Naive thymus-derived CD4-positive, alpha-beta T cell (primary cell): ENCODE measurements at regions not wholly inside any gene's neighbourhood (a gene's known extent, or its start where the extent isn't known, plus 50 kb on each side); places are given as distances from the start of the nearest gene placed in this dataset.

Source experiments
- ATAC-seq: fragments of 150-1000 bp; cut with Tn5 transposase; 2 replicates; pipeline ENCODE4 v1.10.0; 2021; ENCODE audit warnings: mild to moderate bottlenecking, moderate library complexity
- CTCF ChIA-PET: fragments of 350-600 bp; sonication (Branson Sonifier 250); formaldehyde crosslinking; loops from one replicate; lab custom pipeline; 2021; ENCODE audit warnings: antibody characterized with exemption; lab: Charles Lee
- POLR2A ChIA-PET: fragments of 350-600 bp; sonication (Branson Sonifier 250); formaldehyde crosslinking; loops from one replicate; lab custom pipeline; 2021; ENCODE audit warnings: antibody characterized with exemption, inconsistent platforms; lab: Charles Lee
- DNase-seq, 9 donors: peaks; one replicate each; pipeline versions ENCODE4 v3.0.0 to v3.0.0-alpha.2; 2020 to 2022; ENCODE audit warnings: mixed read lengths in 1 of 9
- H3K27ac ChIP-seq: one replicate; pipeline ENCODE4 v1.7.0; 2013; ENCODE audit warnings: mild to moderate bottlenecking, low read depth, low read length, moderate library complexity
- H3K27me3 ChIP-seq, 2 donors: one replicate each; pipeline ENCODE4 v1.7.0; 2013; ENCODE audit warnings: low read length in 2 of 2, mild to moderate bottlenecking in 2 of 2, moderate library complexity in 2 of 2; ENCODE audit not compliant: control insufficient read depth in 2 of 2, insufficient read depth in 2 of 2
- H3K36me3 ChIP-seq, 3 experiments: 1 replicate in 2 of 3; 2 replicates in 1 of 3; pipeline ENCODE4 v1.7.0; 2013; ENCODE audit warnings: low read length in 3 of 3, mild to moderate bottlenecking in 3 of 3, moderate library complexity in 1 of 3; ENCODE audit not compliant: insufficient read depth in 3 of 3, control insufficient read depth in 2 of 3
- H3K4me1 ChIP-seq, 2 donors: one replicate each; pipeline ENCODE4 v1.7.0; 2013; ENCODE audit warnings: low read length in 2 of 2, mild to moderate bottlenecking in 2 of 2, moderate library complexity in 1 of 2; ENCODE audit not compliant: control insufficient read depth in 2 of 2, insufficient read depth in 2 of 2
- H3K4me3 ChIP-seq: 2 replicates; pipeline ENCODE4 v1.7.0; 2013; ENCODE audit warnings: mild to moderate bottlenecking, low read length
- H3K9me3 ChIP-seq, 3 experiments: 1 replicate in 2 of 3; 2 replicates in 1 of 3; pipeline ENCODE4 v1.7.0; 2013; ENCODE audit warnings: low read length in 3 of 3; ENCODE audit not compliant: control insufficient read depth in 2 of 3
- H3K27ac Mint-ChIP-seq, 9 donors: one replicate each; pipeline ENCODE4 v1.8.0; 2020 to 2022; ENCODE audit warnings: mixed read lengths in 9 of 9, mild to moderate bottlenecking in 8 of 9, moderate library complexity in 5 of 9, inconsistent platforms in 2 of 9
- H3K27me3 Mint-ChIP-seq, 5 donors: one replicate each; pipeline ENCODE4 v1.8.0; 2021 to 2022; ENCODE audit warnings: mixed read lengths in 5 of 5, mild to moderate bottlenecking in 1 of 5
- H3K36me3 Mint-ChIP-seq, 5 donors: one replicate each; pipeline ENCODE4 v1.8.0; 2020 to 2022; ENCODE audit warnings: mixed read lengths in 5 of 5, mild to moderate bottlenecking in 3 of 5, inconsistent platforms in 1 of 5
- H3K4me1 Mint-ChIP-seq, 7 donors: one replicate each; pipeline ENCODE4 v1.8.0; 2020 to 2022; ENCODE audit warnings: mixed read lengths in 7 of 7, mild to moderate bottlenecking in 3 of 7, inconsistent platforms in 1 of 7
- H3K4me3 Mint-ChIP-seq, 10 donors: one replicate each; pipeline ENCODE4 v1.8.0; 2020 to 2022; ENCODE audit warnings: mild to moderate bottlenecking in 10 of 10, mixed read lengths in 10 of 10, moderate library complexity in 6 of 10, inconsistent platforms in 2 of 10
- H3K9me3 Mint-ChIP-seq, 11 donors: one replicate each; pipeline ENCODE4 v1.8.0; 2020 to 2022; ENCODE audit warnings: mixed read lengths in 11 of 11, mild to moderate bottlenecking in 4 of 11, inconsistent platforms in 1 of 11, moderate library complexity in 1 of 11
- intact Hi-C, 2 donors: fragments of 100-400 bp; cut with micrococcal nuclease; formaldehyde crosslinking; loops; one replicate each; pipeline ENCODE4 v1.15.1; 2023

GRCh38 chr1:208593306-208594006 lies 349.3 kb upstream of the PLXNA2 start:
- intact Hi-C loops, result no loop called here
- Mint-ChIP-seq H3K4me3 (no peak overlapping the region), H3K27ac (no peak overlapping the region), H3K9me3 (peaks cover 0 to 3% (median 0%) of the 10 kb centered on the region in 11 donors), H3K36me3 (no peaks in the 10 kb centered on the region), H3K27me3 (peaks cover 6 to 34% (median 13%) of the 10 kb centered on the region in 5 donors), H3K4me1 (no peaks in the 10 kb centered on the region)
- Histone ChIP-seq H3K4me1 (no peaks in the 10 kb centered on the region), H3K27me3 (no peaks in the 10 kb centered on the region), H3K36me3 (no peaks in the 10 kb centered on the region), H3K4me3 (no peak overlapping the region), H3K27ac (no peak overlapping the region), H3K9me3 (no peaks in the 10 kb centered on the region)
- DNase-seq (no peak), ATAC-seq (no peak)
- CTCF ChIA-PET, result no interaction called here
- POLR2A ChIA-PET, result no interaction called here

DNA sequence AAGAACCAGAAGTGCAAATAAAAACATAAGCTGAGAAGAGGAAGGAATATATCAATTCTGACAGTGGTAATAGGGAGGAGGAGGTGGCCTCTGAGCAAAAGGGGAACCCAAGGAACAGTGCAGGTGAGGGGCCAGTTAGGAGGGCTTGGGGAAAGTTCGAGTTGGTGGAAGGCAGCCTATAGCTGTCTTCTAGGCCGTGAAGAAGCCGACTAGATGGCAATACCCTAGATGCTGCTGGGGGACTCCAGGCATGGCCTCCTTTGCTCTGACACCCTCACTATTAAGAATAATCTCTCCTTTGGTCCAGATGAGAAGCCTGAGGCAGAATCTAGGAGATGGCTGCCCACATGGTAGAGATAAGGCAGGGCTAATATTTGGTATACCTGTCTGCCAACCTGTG lies 351.1 kb upstream of the PLXNA2 start:
- no peaks in the 10 kb centered on the region for H3K4me1 ChIP-seq
- H3K4me3 Mint-ChIP-seq, result no peak overlapping the region
- H3K4me3 ChIP-seq, result no peak overlapping the region
- no peak overlapping the region for H3K27ac ChIP-seq
- DNase-seq (no peak), ATAC-seq (no peak)
- CTCF ChIA-PET, result no interaction called here
- H3K4me1 Mint-ChIP-seq, result no peaks in the 10 kb centered on the region
- no peaks in the 10 kb centered on the region for H3K9me3 ChIP-seq
- no peaks in the 10 kb centered on the region for H3K36me3 ChIP-seq
- peaks cover 0 to 3% (median 0%) of the 10 kb centered on the region in 11 donors for H3K9me3 Mint-ChIP-seq
- no peaks in the 10 kb centered on the region for H3K36me3 Mint-ChIP-seq
- intact Hi-C loops, result no loop called here
- H3K27me3 Mint-ChIP-seq, result peaks cover 6 to 34% (median 13%) of the 10 kb centered on the region in 5 donors
- POLR2A ChIA-PET, result no interaction called here
- no peak overlapping the region for H3K27ac Mint-ChIP-seq
- H3K27me3 ChIP-seq, result no peaks in the 10 kb centered on the region

DNA sequence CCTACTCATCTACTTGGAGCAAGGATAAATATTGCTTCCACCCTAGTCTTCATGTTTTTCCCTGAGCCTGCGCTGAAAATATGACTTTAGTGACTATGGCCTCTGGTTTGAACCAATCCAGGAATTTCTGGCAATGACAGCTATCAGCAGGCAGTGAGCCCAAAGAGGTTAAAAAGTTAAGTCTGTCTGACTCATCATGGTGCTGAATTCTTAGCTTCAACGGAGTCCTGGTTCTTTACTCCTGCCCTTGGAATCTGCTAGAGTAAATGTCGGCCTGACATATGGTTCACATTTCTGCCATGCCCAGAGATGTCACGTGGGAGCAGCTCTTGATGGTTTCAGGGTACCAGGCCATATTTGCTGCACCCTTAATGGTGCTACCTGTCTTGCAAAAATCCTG lies 351.6 kb upstream of the PLXNA2 start:
- H3K36me3 Mint-ChIP-seq, result no peaks in the 10 kb centered on the region
- H3K4me1 Mint-ChIP-seq, result no peaks in the 10 kb centered on the region
- DNase-seq (no peak), ATAC-seq (no peak)
- ChIA-PET CTCF (no interaction called here), POLR2A (no interaction called here)
- no peak overlapping the region for H3K27ac Mint-ChIP-seq
- Histone ChIP-seq H3K27ac (no peak overlapping the region), H3K4me1 (no peaks in the 10 kb centered on the region), H3K4me3 (no peak overlapping the region), H3K27me3 (no peaks in the 10 kb centered on the region), H3K9me3 (no peaks in the 10 kb centered on the region), H3K36me3 (no peaks in the 10 kb centered on the region)
- H3K9me3 Mint-ChIP-seq, result peaks cover 0 to 3% (median 0%) of the 10 kb centered on the region in 11 donors
- H3K27me3 Mint-ChIP-seq, result peaks cover 6 to 34% (median 8%) of the 10 kb centered on the region in 5 donors
- H3K4me3 Mint-ChIP-seq, result no peak overlapping the region
- intact Hi-C loops, result no loop called here

DNA sequence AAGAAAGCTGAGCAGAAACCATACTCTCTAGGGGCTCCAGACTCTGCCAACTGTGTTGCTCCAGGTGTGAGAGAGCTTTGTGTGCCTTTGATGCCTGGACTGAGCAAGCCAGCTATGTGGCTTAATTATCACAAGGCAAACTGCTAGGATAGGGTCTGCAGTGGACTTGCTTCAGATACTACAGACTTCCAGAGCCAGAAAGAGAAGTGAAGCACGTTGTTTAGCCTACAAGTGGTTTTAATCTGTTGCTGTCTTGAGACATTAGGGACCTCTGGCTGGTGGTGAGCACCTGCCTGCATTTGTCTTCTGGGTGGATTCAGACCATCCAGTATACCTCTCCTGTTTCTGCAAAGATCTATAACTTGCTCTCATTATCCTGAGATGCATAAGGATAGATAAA lies 353.4 kb upstream of the PLXNA2 start:
- DNase-seq (no peak), ATAC-seq (no peak)
- intact Hi-C loops, result no loop called here
- H3K27ac ChIP-seq, result no peak overlapping the region
- no peak overlapping the region for H3K27ac Mint-ChIP-seq
- no peak overlapping the region for H3K4me3 ChIP-seq
- H3K27me3 ChIP-seq, result no peaks in the 10 kb centered on the region
- H3K9me3 Mint-ChIP-seq, result peaks cover 0 to 3% (median 0%) of the 10 kb centered on the region in 11 donors
- H3K4me3 Mint-ChIP-seq, result no peak overlapping the region
- CTCF ChIA-PET, result no interaction called here
- no peaks in the 10 kb centered on the region for H3K4me1 Mint-ChIP-seq
- no peaks in the 10 kb centered on the region for H3K36me3 ChIP-seq
- POLR2A ChIA-PET, result no interaction called here
- no peaks in the 10 kb centered on the region for H3K4me1 ChIP-seq
- H3K27me3 Mint-ChIP-seq, result peaks cover 6 to 23% (median 7%) of the 10 kb centered on the region in 5 donors
- H3K36me3 Mint-ChIP-seq, result no peaks in the 10 kb centered on the region
- H3K9me3 ChIP-seq, result no peaks in the 10 kb centered on the region

GRCh38 chr1:208598021-208598420 lies 353.8 kb upstream of the PLXNA2 start:
- H3K27me3 ChIP-seq, result no peaks in the 10 kb centered on the region
- no peak overlapping the region for H3K4me3 Mint-ChIP-seq
- no peaks in the 10 kb centered on the region for H3K4me1 Mint-ChIP-seq
- no peaks in the 10 kb centered on the region for H3K4me1 ChIP-seq
- H3K9me3 ChIP-seq, result no peaks in the 10 kb centered on the region
- H3K9me3 Mint-ChIP-seq, result peaks cover 0 to 3% (median 0%) of the 10 kb centered on the region in 11 donors
- ChIA-PET POLR2A (no interaction called here), CTCF (no interaction called here)
- H3K4me3 ChIP-seq, result no peak overlapping the region
- no peak overlapping the region for H3K27ac Mint-ChIP-seq
- H3K27me3 Mint-ChIP-seq, result peaks cover 5 to 21% (median 9%) of the 10 kb centered on the region in 5 donors
- H3K36me3 ChIP-seq, result no peaks in the 10 kb centered on the region
- DNase-seq, result no peak
- intact Hi-C loops, result no loop called here
- H3K27ac ChIP-seq, result no peak overlapping the region
- ATAC-seq, result no peak
- no peaks in the 10 kb centered on the region for H3K36me3 Mint-ChIP-seq

GRCh38 chr1:208599063-208599462 lies 354.9 kb upstream of the PLXNA2 start:
- Histone ChIP-seq H3K9me3 (no peaks in the 10 kb centered on the region), H3K4me1 (no peaks in the 10 kb centered on the region), H3K27me3 (no peaks in the 10 kb centered on the region), H3K36me3 (no peaks in the 10 kb centered on the region), H3K4me3 (no peak overlapping the region), H3K27ac (no peak overlapping the region)
- intact Hi-C loops, result no loop called here
- peaks cover 0 to under 1% (median 0%) of the 10 kb centered on the region in 7 donors for H3K4me1 Mint-ChIP-seq
- H3K4me3 Mint-ChIP-seq, result no peak overlapping the region
- no peak overlapping the region for H3K27ac Mint-ChIP-seq
- CTCF ChIA-PET, result no interaction called here
- no peak for ATAC-seq
- peaks cover 0 to 3% (median 0%) of the 10 kb centered on the region in 11 donors for H3K9me3 Mint-ChIP-seq
- H3K27me3 Mint-ChIP-seq, result peaks cover 0 to 20% (median 4%) of the 10 kb centered on the region in 5 donors
- POLR2A ChIA-PET, result no interaction called here
- H3K36me3 Mint-ChIP-seq, result no peaks in the 10 kb centered on the region
- DNase-seq, result no peak
